ENCODE measurements at regions not wholly inside any gene's neighbourhood (a gene's known extent, or its start where the extent isn't known, plus 50 kb on each side); places are given as distances from the start of the nearest gene placed in this dataset.
"Not testable (repeated sequence)": the region's sequence is repeated elsewhere in the genome, so short reads cannot be mapped to it uniquely, and the experiment has no call there.

GRCh38 chr21:35291973-35292627, 243.0 kb upstream of the RUNX1 start:
- Histone ChIP-seq H3K36me3 (ENCODE audit: control insufficient read depth, insufficient read depth, low read length) (no peaks in the 10 kb centered on the region), H3K4me1 (ENCODE audit: control insufficient read depth, insufficient read depth, low read length) (peaks cover 14% of the 10 kb centered on the region), H3K4me3 (ENCODE audit: low read length) (no peak overlapping the region), H3K9ac (ENCODE audit: low read length) (no peak overlapping the region), H3K27me3 (ENCODE audit: control insufficient read depth, insufficient read depth, low read length) (no peaks in the 10 kb centered on the region), H3K9me3 (ENCODE audit: control insufficient read depth, low read length) (no peaks in the 10 kb centered on the region)

GRCh38 chr21:35291034-35291433, 241.9 kb upstream of the RUNX1 start:
- Histone ChIP-seq H3K27me3 (ENCODE audit: control insufficient read depth, insufficient read depth, low read length) (no peaks in the 10 kb centered on the region), H3K36me3 (ENCODE audit: control insufficient read depth, insufficient read depth, low read length) (no peaks in the 10 kb centered on the region), H3K4me1 (ENCODE audit: control insufficient read depth, insufficient read depth, low read length) (peaks cover 14% of the 10 kb centered on the region), H3K9ac (ENCODE audit: low read length) (no peak overlapping the region), H3K4me3 (ENCODE audit: low read length) (no peak overlapping the region), H3K9me3 (ENCODE audit: control insufficient read depth, low read length) (no peaks in the 10 kb centered on the region)

- no peaks in the 10 kb centered on the region for H3K4me1 ChIP-seq (ENCODE audit: control insufficient read depth, insufficient read depth, low read length)
- H3K4me3 ChIP-seq (ENCODE audit: low read length) = no peak overlapping the region
- H3K27me3 ChIP-seq (ENCODE audit: control insufficient read depth, insufficient read depth, low read length) = no peaks in the 10 kb centered on the region
Measured at GRCh38 chr21:35288238-35288637, 239.1 kb upstream of the RUNX1 start.

GRCh38 chr21:35284199-35284598, 235.1 kb upstream of the RUNX1 start:
- H3K36me3 ChIP-seq (ENCODE audit: control insufficient read depth, insufficient read depth, low read length) = no peaks in the 10 kb centered on the region
- H3K4me1 ChIP-seq (ENCODE audit: control insufficient read depth, insufficient read depth, low read length) = no peaks in the 10 kb centered on the region
- no peak overlapping the region for H3K9ac ChIP-seq (ENCODE audit: low read length)

More at GRCh38 chr21:35288238-35288637, 239.1 kb upstream of the RUNX1 start:
- H3K9ac ChIP-seq (ENCODE audit: low read length) = no peak overlapping the region
- no peaks in the 10 kb centered on the region for H3K36me3 ChIP-seq (ENCODE audit: control insufficient read depth, insufficient read depth, low read length)
- H3K9me3 ChIP-seq (ENCODE audit: control insufficient read depth, low read length) = no peaks in the 10 kb centered on the region

GRCh38 chr21:35282944-35283343, 233.8 kb upstream of the RUNX1 start:
- no peak overlapping the region for H3K4me3 ChIP-seq (ENCODE audit: low read length)
- H3K36me3 ChIP-seq (ENCODE audit: control insufficient read depth, insufficient read depth, low read length) = no peaks in the 10 kb centered on the region
- no peaks in the 10 kb centered on the region for H3K4me1 ChIP-seq (ENCODE audit: control insufficient read depth, insufficient read depth, low read length)
- H3K9ac ChIP-seq (ENCODE audit: low read length) = no peak overlapping the region
- no peaks in the 10 kb centered on the region for H3K27me3 ChIP-seq (ENCODE audit: control insufficient read depth, insufficient read depth, low read length)
- no peaks in the 10 kb centered on the region for H3K9me3 ChIP-seq (ENCODE audit: control insufficient read depth, low read length)

More at GRCh38 chr21:35284199-35284598, 235.1 kb upstream of the RUNX1 start:
- H3K4me3 ChIP-seq (ENCODE audit: low read length) = no peak overlapping the region
- no peaks in the 10 kb centered on the region for H3K9me3 ChIP-seq (ENCODE audit: control insufficient read depth, low read length)
- H3K27me3 ChIP-seq (ENCODE audit: control insufficient read depth, insufficient read depth, low read length) = no peaks in the 10 kb centered on the region

- no peaks in the 10 kb centered on the region for H3K36me3 ChIP-seq (ENCODE audit: control insufficient read depth, insufficient read depth, low read length)
- H3K4me3 ChIP-seq (ENCODE audit: low read length) = no peak overlapping the region
- H3K9me3 ChIP-seq (ENCODE audit: control insufficient read depth, low read length) = no peaks in the 10 kb centered on the region
- H3K27me3 ChIP-seq (ENCODE audit: control insufficient read depth, insufficient read depth, low read length) = no peaks in the 10 kb centered on the region
- H3K9ac ChIP-seq (ENCODE audit: low read length) = no peak overlapping the region
- H3K4me1 ChIP-seq (ENCODE audit: control insufficient read depth, insufficient read depth, low read length) = no peaks in the 10 kb centered on the region
Measured at GRCh38 chr21:35281956-35282355, 232.9 kb upstream of the RUNX1 start.

GRCh38 chr21:35280231-35280630, 231.1 kb upstream of the RUNX1 start:
- H3K27me3 ChIP-seq (ENCODE audit: control insufficient read depth, insufficient read depth, low read length) = no peaks in the 10 kb centered on the region
- no peaks in the 10 kb centered on the region for H3K36me3 ChIP-seq (ENCODE audit: control insufficient read depth, insufficient read depth, low read length)
- H3K9ac ChIP-seq (ENCODE audit: low read length) = no peak overlapping the region
- H3K9me3 ChIP-seq (ENCODE audit: control insufficient read depth, low read length) = no peaks in the 10 kb centered on the region
- no peak overlapping the region for H3K4me3 ChIP-seq (ENCODE audit: low read length)
- H3K4me1 ChIP-seq (ENCODE audit: control insufficient read depth, insufficient read depth, low read length) = peaks cover 1% of the 10 kb centered on the region

- Histone ChIP-seq H3K36me3 (ENCODE audit: control insufficient read depth, insufficient read depth, low read length) (no peaks in the 10 kb centered on the region), H3K9me3 (ENCODE audit: control insufficient read depth, low read length) (no peaks in the 10 kb centered on the region), H3K9ac (ENCODE audit: low read length) (no peak overlapping the region), H3K4me1 (ENCODE audit: control insufficient read depth, insufficient read depth, low read length) (peaks cover 18% of the 10 kb centered on the region), H3K27me3 (ENCODE audit: control insufficient read depth, insufficient read depth, low read length) (no peaks in the 10 kb centered on the region), H3K4me3 (ENCODE audit: low read length) (no peak overlapping the region)
Measured at GRCh38 chr21:35275776-35276175, 226.7 kb upstream of the RUNX1 start.

GRCh38 chr21:35274923-35275322, 225.8 kb upstream of the RUNX1 start:
- Histone ChIP-seq H3K36me3 (ENCODE audit: control insufficient read depth, insufficient read depth, low read length) (no peaks in the 10 kb centered on the region), H3K9ac (ENCODE audit: low read length) (no peak overlapping the region), H3K4me1 (ENCODE audit: control insufficient read depth, insufficient read depth, low read length) (peaks cover 18% of the 10 kb centered on the region), H3K9me3 (ENCODE audit: control insufficient read depth, low read length) (no peaks in the 10 kb centered on the region), H3K27me3 (ENCODE audit: control insufficient read depth, insufficient read depth, low read length) (no peaks in the 10 kb centered on the region), H3K4me3 (ENCODE audit: low read length) (no peak overlapping the region)

- Histone ChIP-seq H3K4me1 (ENCODE audit: control insufficient read depth, insufficient read depth, low read length) (peaks cover 18% of the 10 kb centered on the region), H3K36me3 (ENCODE audit: control insufficient read depth, insufficient read depth, low read length) (no peaks in the 10 kb centered on the region), H3K4me3 (ENCODE audit: low read length) (no peak overlapping the region), H3K9me3 (ENCODE audit: control insufficient read depth, low read length) (no peaks in the 10 kb centered on the region), H3K9ac (ENCODE audit: low read length) (no peak overlapping the region), H3K27me3 (ENCODE audit: control insufficient read depth, insufficient read depth, low read length) (no peaks in the 10 kb centered on the region)
Measured at GRCh38 chr21:35274090-35274489, 225.0 kb upstream of the RUNX1 start.

GRCh38 chr21:35273333-35273732, 224.2 kb upstream of the RUNX1 start:
- Histone ChIP-seq H3K4me1 (ENCODE audit: control insufficient read depth, insufficient read depth, low read length) (peaks cover 18% of the 10 kb centered on the region), H3K9ac (ENCODE audit: low read length) (no peak overlapping the region), H3K36me3 (ENCODE audit: control insufficient read depth, insufficient read depth, low read length) (no peaks in the 10 kb centered on the region), H3K9me3 (ENCODE audit: control insufficient read depth, low read length) (no peaks in the 10 kb centered on the region), H3K4me3 (ENCODE audit: low read length) (no peak overlapping the region), H3K27me3 (ENCODE audit: control insufficient read depth, insufficient read depth, low read length) (no peaks in the 10 kb centered on the region)

GRCh38 chr21:35271344-35272118, 222.4 kb upstream of the RUNX1 start:
- H3K4me1 ChIP-seq (ENCODE audit: control insufficient read depth, insufficient read depth, low read length) = peaks cover 18% of the 10 kb centered on the region
- not testable (repeated sequence) for H3K27me3 ChIP-seq (ENCODE audit: control insufficient read depth, insufficient read depth, low read length)

More at GRCh38 chr21:35271344-35272118, 222.4 kb upstream of the RUNX1 start:
- not testable (repeated sequence) for H3K4me3 ChIP-seq (ENCODE audit: low read length); H3K36me3 ChIP-seq (ENCODE audit: control insufficient read depth, insufficient read depth, low read length); H3K9me3 ChIP-seq (ENCODE audit: control insufficient read depth, low read length); H3K9ac ChIP-seq (ENCODE audit: low read length)
